ENCODE measurements at regions not wholly inside any gene's neighbourhood (a gene's known extent, or its start where the extent isn't known, plus 50 kb on each side); places are given as distances from the start of the nearest gene placed in this dataset.

- 0% methylated on average over 1 of the region's 1 CpG for WGBS (ENCODE audit: insufficient coverage, low coverage, missing lambda C conversion rate)
- CTCF ChIA-PET (ENCODE audit: low intra/inter-chr PET ratio) = no interaction called here
- BruUV-seq (replicated peaks) = no TSS peak
- no peak overlapping the region for H3K4me3 ChIP-seq
- FAIRE-seq (no peak), ATAC-seq (no peak), DNase-seq (ENCODE audit: extremely low read depth in 1 of 4, low spot score in 3 of 4) (no peak)
- TF ChIP-seq ZNF212 (CRISPR knock-in tag; IDR thresholded peaks at IDR 0.05) = no peak
- TF ChIP-seq ZNF239 (CRISPR knock-in tag; IDR thresholded peaks at IDR 0.05) = no peak
- no peak for TF ChIP-seq JUN (IDR thresholded peaks at IDR 0.05; ENCODE audit: borderline replicate concordance, low read depth, low read length)
- TF ChIP-seq JUN (CRISPR knock-in tag; IDR thresholded peaks at IDR 0.05; ENCODE audit: borderline replicate concordance) = no peak
- no peak for TF ChIP-seq KLF13 (tag; IDR thresholded peaks at IDR 0.05; ENCODE audit: borderline replicate concordance, low read depth)
- no peak for TF ChIP-seq CEBPG (CRISPR knock-in tag; IDR thresholded peaks at IDR 0.05)
- TF ChIP-seq CEBPG (tag; conservative IDR thresholded peaks at IDR 0.05 in 1 of 2, IDR thresholded peaks at IDR 0.05 in 1 of 2) = 0 out of 4 replicates have a peak, but pooled peaks of 1 of the 2 experiments have one; percentile 11
- TF ChIP-seq ATF3 (IDR thresholded peaks at IDR 0.05) = peak; percentile 37; the same call in 1 of the 2 replicates
- no peak for TF ChIP-seq ATF3 (CRISPR knock-in tag; conservative IDR thresholded peaks at IDR 0.05)
- no peaks in the 10 kb centered on the region for H3K9me1 ChIP-seq (ENCODE audit: control insufficient read depth, insufficient read depth, low read length)
- in situ Hi-C loops (cut with MboI) = no loop called here
- H3K27ac ChIP-seq (ENCODE audit: extremely low read depth, low read depth, low read length) = no peak overlapping the region
- no peak overlapping the region for H3K9ac ChIP-seq (ENCODE audit: insufficient read depth in 1 of 2, low read depth in 2 of 2, low read length in 2 of 2)
- no peak overlapping the region for H3K4me2 ChIP-seq (ENCODE audit: insufficient read depth, low read length)
- H3K36me3 ChIP-seq (ENCODE audit: control insufficient read depth, insufficient read depth, low read length) = no peaks in the 10 kb centered on the region
- intact Hi-C loops (cut with micrococcal nuclease) = no loop called here
- H3K27me3 ChIP-seq (ENCODE audit: control insufficient read depth in 2 of 2, insufficient read depth in 2 of 2, low read length in 2 of 2) = peaks cover 4 to 15% of the 10 kb centered on the region in 2 experiments; a peak in 2 of 5 replicates
- no peaks in the 10 kb centered on the region for H3K79me2 ChIP-seq (ENCODE audit: control insufficient read depth, insufficient read depth, low read length)
- H4K20me1 ChIP-seq (replicated peaks; ENCODE audit: control insufficient read depth, insufficient read depth, low read length) = no peaks in the 10 kb centered on the region
- POLR2A ChIA-PET = interaction anchor here (0.6 kb wide), 1 partner anchor 1499 kb away, joined by 3 read pairs; no protein-coding TSS in a partner anchor
- H3K4me1 ChIP-seq (replicated peaks in 1 of 2; ENCODE audit: control insufficient read depth in 2 of 2, insufficient read depth in 2 of 2, low read length in 2 of 2) = no peaks in the 10 kb centered on the region
- H3K9me3 ChIP-seq (replicated peaks; ENCODE audit: control insufficient read depth, insufficient read depth, low read depth, low read length) = no peaks in the 10 kb centered on the region; the same call in 1 of the 2 replicates
- H2AFZ ChIP-seq (ENCODE audit: low read depth, low read length) = no peak overlapping the region
Measured at GRCh38 chr17:31647661-31648060, 211.4 kb downstream of the COPRS start.
